Right atrium auricular region (tissue), 2 donors: ENCODE measurements at regions not wholly inside any gene's neighbourhood (a gene's known extent, or its start where the extent isn't known, plus 50 kb on each side); places are given as distances from the start of the nearest gene placed in this dataset.

Source experiments
- DNase-seq: peaks from one replicate; pipeline ENCODE4 v3.0.0-alpha.2; 2019; ENCODE audit warnings: low spot score
- H3K27ac ChIP-seq, 2 donors: fragments of 200-600 bp; sonication (generic); 1 replicate in 1 of 2; 2 replicates in 1 of 2; pipeline ENCODE4 v1.5.1; 2016 to 2019
- H3K27me3 ChIP-seq, 2 donors: fragments of 200-600 bp; sonication (generic); one replicate each; pipeline versions ENCODE4 v1.5.1 to v1.6.0; 2017 to 2019
- H3K36me3 ChIP-seq: fragments of 200-600 bp; sonication (generic); one replicate; pipeline ENCODE4 v1.5.1; 2016
- H3K4me1 ChIP-seq, 2 donors: fragments of 200-600 bp; sonication (generic); one replicate each; pipeline versions ENCODE4 v1.5.1 to v1.6.0; 2017 to 2019
- H3K4me3 ChIP-seq, 2 donors: fragments of 200-600 bp; sonication (generic); 1 replicate in 1 of 2; 2 replicates in 1 of 2; pipeline ENCODE4 v1.5.1; 2017 to 2019; ENCODE audit warnings: mild to moderate bottlenecking in 1 of 2, moderate library complexity in 1 of 2
- H3K9me3 ChIP-seq, 2 donors: fragments of 200-600 bp; sonication (generic); one replicate each; pipeline ENCODE4 v1.5.1; 2019
- CTCF ChIP-seq, 2 donors: fragments of 200-600 bp; sonication (generic); IDR thresholded peaks; one replicate each; pipeline ENCODE4 v1.5.1; 2019; ENCODE audit warnings: antibody characterized with exemption in 2 of 2

GRCh38 chr2:224325941-224326340 is 76.0 kb downstream of the FAM124B start:
- H3K27ac ChIP-seq: no peak overlapping the region
- H3K27me3 ChIP-seq: no peaks in the 10 kb centered on the region
- no peaks in the 10 kb centered on the region for H3K36me3 ChIP-seq
- H3K9me3 ChIP-seq: no peaks in the 10 kb centered on the region
- no peaks in the 10 kb centered on the region for H3K4me1 ChIP-seq
- TF ChIP-seq CTCF (IDR thresholded peaks at IDR 0.05): no peak
- no peak overlapping the region for H3K4me3 ChIP-seq
- DNase-seq: no peak

DNA sequence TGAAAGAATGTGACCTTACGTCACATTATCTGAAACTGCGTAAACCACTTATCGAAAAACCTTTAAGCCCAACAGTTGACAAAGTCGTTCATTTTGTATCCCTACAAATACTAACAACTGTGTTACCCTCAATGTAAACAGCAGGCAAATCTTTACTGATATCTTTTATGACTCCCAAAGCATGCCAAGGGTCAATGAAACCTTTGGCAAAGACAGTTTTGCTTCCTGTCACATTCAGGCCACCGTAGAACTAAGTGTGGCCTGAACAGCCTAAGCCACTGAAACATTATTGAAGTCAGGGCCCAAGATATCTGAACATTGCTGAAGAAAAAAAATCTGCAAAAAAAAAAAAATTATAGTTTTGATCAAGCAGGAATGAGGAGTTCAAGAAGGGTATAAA is 77.3 kb downstream of the FAM124B start:
- Histone ChIP-seq H3K4me1 (no peaks in the 10 kb centered on the region), H3K9me3 (no peaks in the 10 kb centered on the region), H3K27me3 (no peaks in the 10 kb centered on the region), H3K4me3 (no peak overlapping the region), H3K36me3 (no peaks in the 10 kb centered on the region), H3K27ac (no peak overlapping the region)
- TF ChIP-seq CTCF (IDR thresholded peaks at IDR 0.05): no peak
- DNase-seq: no peak

DNA sequence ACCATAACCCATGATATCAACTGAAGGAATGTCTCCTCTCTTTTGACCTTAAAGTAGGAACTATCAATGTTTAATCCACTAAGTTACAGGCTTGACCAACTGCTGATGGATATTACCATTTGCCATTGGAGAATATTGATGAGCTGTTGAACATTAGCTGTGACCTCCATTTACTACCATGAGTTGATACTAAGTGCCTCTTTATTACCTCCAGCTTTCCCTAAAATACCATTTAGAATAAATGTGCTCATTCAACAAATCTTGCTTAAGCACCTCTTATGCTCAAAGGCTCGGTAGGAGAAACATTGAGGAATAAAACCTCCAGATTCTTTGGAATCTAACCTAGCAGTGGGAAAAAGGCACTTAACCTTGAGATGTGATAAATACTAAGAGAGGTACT is 81.2 kb downstream of the FAM124B start:
- H3K36me3 ChIP-seq: no peaks in the 10 kb centered on the region
- H3K27ac ChIP-seq: no peak overlapping the region
- H3K4me3 ChIP-seq: no peak overlapping the region
- no peak for TF ChIP-seq CTCF (IDR thresholded peaks at IDR 0.05)
- no peak for DNase-seq
- H3K4me1 ChIP-seq: no peaks in the 10 kb centered on the region
- no peaks in the 10 kb centered on the region for H3K27me3 ChIP-seq
- no peaks in the 10 kb centered on the region for H3K9me3 ChIP-seq

- Histone ChIP-seq H3K9me3 (no peaks in the 10 kb centered on the region), H3K4me1 (no peaks in the 10 kb centered on the region), H3K27me3 (no peaks in the 10 kb centered on the region), H3K36me3 (no peaks in the 10 kb centered on the region), H3K27ac (no peak overlapping the region), H3K4me3 (no peak overlapping the region)
- no peak for DNase-seq
- TF ChIP-seq CTCF (IDR thresholded peaks at IDR 0.05): no peak
Measured at GRCh38 chr2:224319750-224320149, 82.2 kb downstream of the FAM124B start.

- no peaks in the 10 kb centered on the region for H3K27me3 ChIP-seq
- DNase-seq: no peak
- H3K27ac ChIP-seq: no peak overlapping the region
- H3K36me3 ChIP-seq: no peaks in the 10 kb centered on the region
- no peak for TF ChIP-seq CTCF (IDR thresholded peaks at IDR 0.05)
- no peaks in the 10 kb centered on the region for H3K4me1 ChIP-seq
- H3K4me3 ChIP-seq: no peak overlapping the region
- no peaks in the 10 kb centered on the region for H3K9me3 ChIP-seq
Measured at GRCh38 chr2:224312741-224313140, 89.2 kb downstream of the FAM124B start.

GRCh38 chr2:224310943-224311625 is 90.8 kb downstream of the FAM124B start:
- H3K4me1 ChIP-seq: no peaks in the 10 kb centered on the region
- no peak overlapping the region for H3K27ac ChIP-seq
- DNase-seq: no peak
- H3K4me3 ChIP-seq: no peak overlapping the region
- H3K27me3 ChIP-seq: no peaks in the 10 kb centered on the region
- no peaks in the 10 kb centered on the region for H3K9me3 ChIP-seq
- H3K36me3 ChIP-seq: no peaks in the 10 kb centered on the region
- TF ChIP-seq CTCF (IDR thresholded peaks at IDR 0.05): no peak
